ENCODE measurements at regions not wholly inside any gene's neighbourhood (a gene's known extent, or its start where the extent isn't known, plus 50 kb on each side); places are given as distances from the start of the nearest gene placed in this dataset.

GRCh38 chr6:9365378-9365777, 930.0 kb upstream of the SLC35B3 start:
- no peaks in the 10 kb centered on the region for H3K9me3 ChIP-seq (ENCODE audit: low read length)
- H3K4me1 ChIP-seq (ENCODE audit: insufficient read depth, low read length) = no peaks in the 10 kb centered on the region
- H3K9me2 ChIP-seq (replicated peaks; ENCODE audit: low read length) = no peaks in the 10 kb centered on the region
- TF ChIP-seq, protein P1, sequence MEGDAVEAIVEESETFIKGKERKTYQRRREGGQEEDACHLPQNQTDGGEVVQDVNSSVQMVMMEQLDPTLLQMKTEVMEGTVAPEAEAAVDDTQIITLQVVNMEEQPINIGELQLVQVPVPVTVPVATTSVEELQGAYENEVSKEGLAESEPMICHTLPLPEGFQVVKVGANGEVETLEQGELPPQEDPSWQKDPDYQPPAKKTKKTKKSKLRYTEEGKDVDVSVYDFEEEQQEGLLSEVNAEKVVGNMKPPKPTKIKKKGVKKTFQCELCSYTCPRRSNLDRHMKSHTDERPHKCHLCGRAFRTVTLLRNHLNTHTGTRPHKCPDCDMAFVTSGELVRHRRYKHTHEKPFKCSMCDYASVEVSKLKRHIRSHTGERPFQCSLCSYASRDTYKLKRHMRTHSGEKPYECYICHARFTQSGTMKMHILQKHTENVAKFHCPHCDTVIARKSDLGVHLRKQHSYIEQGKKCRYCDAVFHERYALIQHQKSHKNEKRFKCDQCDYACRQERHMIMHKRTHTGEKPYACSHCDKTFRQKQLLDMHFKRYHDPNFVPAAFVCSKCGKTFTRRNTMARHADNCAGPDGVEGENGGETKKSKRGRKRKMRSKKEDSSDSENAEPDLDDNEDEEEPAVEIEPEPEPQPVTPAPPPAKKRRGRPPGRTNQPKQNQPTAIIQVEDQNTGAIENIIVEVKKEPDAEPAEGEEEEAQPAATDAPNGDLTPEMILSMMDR (conservative IDR thresholded peaks at IDR 0.05; ENCODE audit: low read depth, low read length) = no peak
- TF ChIP-seq EZH2phosphoT487 (IDR thresholded peaks at IDR 0.05; ENCODE audit: borderline replicate concordance, low read length) = no peak
- TF ChIP-seq EZH2 (IDR thresholded peaks at IDR 0.05; ENCODE audit: low read length, unreplicated experiment) = no peak
- no peak overlapping the region for H3K4me3 ChIP-seq (ENCODE audit: low read length)
- no peak overlapping the region for H3K27ac ChIP-seq (ENCODE audit: low read length)
- no peak overlapping the region for H3K9ac ChIP-seq (ENCODE audit: low read length)
- no peaks in the 10 kb centered on the region for H3F3A ChIP-seq (ENCODE audit: low read length, unreplicated experiment)
- ChIA-PET CTCF (interaction anchor here (0.7 kb wide), 1 partner anchor 103 kb away, joined by 3 read pairs; no protein-coding TSS in a partner anchor), POLR2A (ENCODE audit: unreplicated experiment) (no interaction called here)
- H3K36me3 ChIP-seq (ENCODE audit: low read depth, low read length) = no peaks in the 10 kb centered on the region
- H2AFZ ChIP-seq (ENCODE audit: low read length) = no peak overlapping the region
- H4K20me1 ChIP-seq (ENCODE audit: low read length) = no peaks in the 10 kb centered on the region
- no TSS peak for BruUV-seq (replicated peaks)
- ATAC-seq = no peak
- H3K4me2 ChIP-seq (ENCODE audit: low read length) = no peak overlapping the region
- intact Hi-C loops (cut with micrococcal nuclease) = no loop called here
- peaks cover 13% of the 10 kb centered on the region; the same call in 1 of the 2 replicates for H3K27me3 ChIP-seq (ENCODE audit: low read length)
- DNase-seq = no peak
- no peaks in the 10 kb centered on the region for H3K79me2 ChIP-seq (ENCODE audit: low read length)

GRCh38 chr6:9361749-9362148, 926.4 kb upstream of the SLC35B3 start:
- Histone ChIP-seq H3K4me2 (ENCODE audit: low read length) (no peak overlapping the region), H3K36me3 (ENCODE audit: low read depth, low read length) (no peaks in the 10 kb centered on the region), H4K20me1 (ENCODE audit: low read length) (no peaks in the 10 kb centered on the region), H3K4me3 (ENCODE audit: low read length) (no peak overlapping the region), H3K9me3 (ENCODE audit: low read length) (no peaks in the 10 kb centered on the region), H3K4me1 (ENCODE audit: insufficient read depth, low read length) (no peaks in the 10 kb centered on the region), H2AFZ (ENCODE audit: low read length) (no peak overlapping the region), H3F3A (ENCODE audit: low read length, unreplicated experiment) (no peaks in the 10 kb centered on the region), H3K79me2 (ENCODE audit: low read length) (no peaks in the 10 kb centered on the region), H3K9me2 (replicated peaks; ENCODE audit: low read length) (no peaks in the 10 kb centered on the region), H3K27me3 (ENCODE audit: low read length) (peaks cover 12% of the 10 kb centered on the region; the same call in 1 of the 2 replicates), H3K27ac (ENCODE audit: low read length) (no peak overlapping the region), H3K9ac (ENCODE audit: low read length) (no peak overlapping the region)
- POLR2A ChIA-PET (ENCODE audit: unreplicated experiment) = no interaction called here
- TF ChIP-seq EZH2phosphoT487 (IDR thresholded peaks at IDR 0.05; ENCODE audit: borderline replicate concordance, low read length) (no peak), EZH2 (IDR thresholded peaks at IDR 0.05; ENCODE audit: low read length, unreplicated experiment) (no peak)
- TF ChIP-seq, protein P1 (conservative IDR thresholded peaks at IDR 0.05; ENCODE audit: low read depth, low read length) = no peak
- CTCF ChIA-PET = no interaction called here
- DNase-seq (no peak), ATAC-seq (no peak)
- no TSS peak for BruUV-seq (replicated peaks)
- intact Hi-C loops (cut with micrococcal nuclease) = no loop called here

DNA sequence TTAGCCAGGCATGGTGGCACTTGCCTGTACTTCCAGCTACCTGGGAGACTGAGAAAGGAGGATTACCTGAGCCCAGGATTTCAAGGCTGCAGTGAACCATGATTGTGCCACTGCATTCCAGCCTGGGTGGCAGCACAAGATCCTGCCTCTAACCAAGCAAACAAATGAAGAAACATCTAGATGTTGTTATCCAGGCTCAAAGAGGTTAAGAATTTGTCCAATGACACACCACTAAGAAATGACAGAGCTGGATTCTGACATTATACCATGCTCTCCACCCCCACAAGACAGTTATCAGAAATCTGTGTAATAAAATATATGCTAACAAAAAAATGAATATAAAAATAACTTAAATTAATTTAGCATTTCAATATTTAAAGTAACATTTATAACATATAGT, 925.5 kb upstream of the SLC35B3 start:
- POLR2A ChIA-PET (ENCODE audit: unreplicated experiment) = no interaction called here
- Histone ChIP-seq H3F3A (ENCODE audit: low read length, unreplicated experiment) (no peaks in the 10 kb centered on the region), H3K9me2 (replicated peaks; ENCODE audit: low read length) (no peaks in the 10 kb centered on the region), H3K4me1 (ENCODE audit: insufficient read depth, low read length) (no peaks in the 10 kb centered on the region), H3K9ac (ENCODE audit: low read length) (no peak overlapping the region), H3K9me3 (ENCODE audit: low read length) (no peaks in the 10 kb centered on the region), H2AFZ (ENCODE audit: low read length) (no peak overlapping the region), H3K4me2 (ENCODE audit: low read length) (no peak overlapping the region), H4K20me1 (ENCODE audit: low read length) (no peaks in the 10 kb centered on the region), H3K27ac (ENCODE audit: low read length) (no peak overlapping the region), H3K4me3 (ENCODE audit: low read length) (no peak overlapping the region), H3K27me3 (ENCODE audit: low read length) (0 out of 2 replicates have a peak, but pooled peaks cover 5% of the 10 kb centered on the region), H3K79me2 (ENCODE audit: low read length) (no peaks in the 10 kb centered on the region), H3K36me3 (ENCODE audit: low read depth, low read length) (no peaks in the 10 kb centered on the region)
- intact Hi-C loops (cut with micrococcal nuclease) = no loop called here
- TF ChIP-seq EZH2 (IDR thresholded peaks at IDR 0.05; ENCODE audit: low read length, unreplicated experiment) (no peak), EZH2phosphoT487 (IDR thresholded peaks at IDR 0.05; ENCODE audit: borderline replicate concordance, low read length) (no peak)
- TF ChIP-seq, protein P1 (conservative IDR thresholded peaks at IDR 0.05; ENCODE audit: low read depth, low read length) = no peak
- BruUV-seq (replicated peaks) = no TSS peak
- ATAC-seq (no peak), DNase-seq (peak; percentile 39)
- CTCF ChIA-PET = no interaction called here

Data from PC-3 (cell line).